22Rv1 (cell line): ENCODE measurements at regions not wholly inside any gene's neighbourhood (a gene's known extent, or its start where the extent isn't known, plus 50 kb on each side); places are given as distances from the start of the nearest gene placed in this dataset.
"Not testable (repeated sequence)": the region's sequence is repeated elsewhere in the genome, so short reads cannot be mapped to it uniquely, and the experiment has no call there.

ENCODE experiments used
- H3K27ac ChIP-seq: fragments of 450-650 bp; 2 replicates; pipeline ENCODE4 v1.5.1; 2017
- ZFX ChIP-seq: fragments of 450-650 bp; IDR thresholded peaks from 2 replicates; pipeline ENCODE4 v1.6.1; 2017; ENCODE audit warnings: antibody characterized with exemption, borderline replicate concordance
- TF ChIP-seq, protein P1 (sequence below): fragments of 450-650 bp; IDR thresholded peaks from 2 replicates; pipeline ENCODE4 v1.5.1; 2017; ENCODE audit warnings: mild to moderate bottlenecking

DNA sequence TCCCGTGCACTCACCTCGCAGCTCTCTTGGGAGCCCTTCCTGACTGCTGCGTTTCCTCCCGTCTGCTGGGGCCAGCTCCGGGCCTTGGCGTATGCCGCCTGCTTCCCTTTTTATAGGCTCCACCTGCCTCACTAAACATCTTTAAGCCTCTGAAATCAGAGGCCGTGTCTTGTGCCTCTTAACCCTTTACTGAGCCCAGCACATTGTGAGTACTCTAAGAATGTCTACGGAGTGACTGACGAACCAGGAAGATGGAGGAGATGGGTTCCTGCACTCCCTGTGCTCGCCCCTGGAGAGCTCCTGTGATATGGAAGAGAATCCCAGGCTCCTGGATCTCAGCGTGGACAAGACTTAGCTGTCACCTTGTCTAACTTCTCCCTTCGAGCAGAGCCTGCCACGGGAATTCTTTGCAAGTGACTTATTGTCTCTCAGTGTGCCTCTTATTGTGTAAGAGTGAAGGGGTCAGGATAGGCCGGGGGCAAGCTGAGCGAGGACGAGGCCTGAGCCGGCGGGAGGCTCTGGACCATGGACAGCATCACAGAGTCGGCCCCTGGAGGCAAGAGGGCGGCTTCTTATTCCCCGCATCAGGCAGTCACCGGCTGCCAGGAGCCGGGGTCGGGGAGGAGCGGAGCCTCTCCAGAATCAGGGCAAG, 70.9 kb upstream of the CCDC167 start:
- TF ChIP-seq ZFX: no peak
- TF ChIP-seq, protein P1, sequence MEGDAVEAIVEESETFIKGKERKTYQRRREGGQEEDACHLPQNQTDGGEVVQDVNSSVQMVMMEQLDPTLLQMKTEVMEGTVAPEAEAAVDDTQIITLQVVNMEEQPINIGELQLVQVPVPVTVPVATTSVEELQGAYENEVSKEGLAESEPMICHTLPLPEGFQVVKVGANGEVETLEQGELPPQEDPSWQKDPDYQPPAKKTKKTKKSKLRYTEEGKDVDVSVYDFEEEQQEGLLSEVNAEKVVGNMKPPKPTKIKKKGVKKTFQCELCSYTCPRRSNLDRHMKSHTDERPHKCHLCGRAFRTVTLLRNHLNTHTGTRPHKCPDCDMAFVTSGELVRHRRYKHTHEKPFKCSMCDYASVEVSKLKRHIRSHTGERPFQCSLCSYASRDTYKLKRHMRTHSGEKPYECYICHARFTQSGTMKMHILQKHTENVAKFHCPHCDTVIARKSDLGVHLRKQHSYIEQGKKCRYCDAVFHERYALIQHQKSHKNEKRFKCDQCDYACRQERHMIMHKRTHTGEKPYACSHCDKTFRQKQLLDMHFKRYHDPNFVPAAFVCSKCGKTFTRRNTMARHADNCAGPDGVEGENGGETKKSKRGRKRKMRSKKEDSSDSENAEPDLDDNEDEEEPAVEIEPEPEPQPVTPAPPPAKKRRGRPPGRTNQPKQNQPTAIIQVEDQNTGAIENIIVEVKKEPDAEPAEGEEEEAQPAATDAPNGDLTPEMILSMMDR: no peak
- no peak overlapping the region for H3K27ac ChIP-seq

DNA sequence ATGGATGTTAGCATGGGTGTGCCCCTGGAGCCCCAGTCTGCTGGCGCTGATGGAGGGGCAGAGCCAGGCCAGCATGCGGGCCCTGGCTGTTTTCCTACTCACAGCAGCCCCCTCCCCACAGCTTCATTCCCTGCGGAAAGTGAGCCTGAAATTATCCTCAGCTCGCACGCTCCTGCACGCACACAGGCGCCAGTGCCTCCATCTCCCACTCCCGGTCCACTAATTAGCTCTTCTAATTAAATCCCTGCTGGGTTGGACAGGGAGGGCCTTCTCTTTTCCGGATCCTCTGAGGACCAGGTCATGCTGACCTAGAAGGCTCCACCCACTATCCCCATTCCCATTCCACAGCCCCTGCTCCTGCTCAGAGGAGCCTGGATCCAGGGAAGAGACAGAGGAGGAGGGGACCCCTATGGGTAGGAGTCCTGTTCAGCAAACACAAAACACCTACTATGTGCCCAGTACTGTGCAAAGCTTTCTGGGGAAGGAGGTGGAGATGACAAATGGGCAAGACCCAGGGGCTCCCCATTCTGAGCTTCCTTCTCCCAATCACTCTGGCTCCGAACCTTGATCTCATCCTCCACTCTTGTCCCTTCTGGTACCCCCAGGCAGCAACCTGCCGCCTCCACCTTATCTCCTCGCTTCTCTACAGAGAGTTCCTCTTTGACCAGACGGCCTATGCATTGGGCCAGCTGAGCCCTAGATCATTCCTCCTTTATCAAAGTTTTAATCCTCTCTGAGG, 70.2 kb upstream of the CCDC167 start:
- TF ChIP-seq, protein P1: no peak
- H3K27ac ChIP-seq: no peak overlapping the region

DNA sequence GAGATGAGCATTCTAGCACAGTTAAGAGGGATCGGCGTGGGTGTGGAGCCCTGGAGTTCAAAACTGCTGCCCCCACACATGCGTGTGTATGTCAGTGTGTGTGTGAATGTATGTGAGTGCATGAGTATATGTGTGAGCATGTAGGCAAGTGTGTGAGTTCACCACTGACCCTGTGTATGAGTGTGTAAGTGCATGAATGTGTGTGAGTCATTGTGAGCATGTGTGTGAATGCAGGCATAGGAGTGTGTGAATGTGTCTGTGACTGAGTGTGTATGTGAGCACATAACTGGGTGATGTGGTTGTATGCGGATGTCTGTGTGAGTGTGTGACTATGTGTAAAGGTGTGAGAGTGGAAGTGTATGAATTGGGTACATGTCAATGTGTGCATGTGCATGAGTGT, 69.6 kb upstream of the CCDC167 start:
- no peak overlapping the region for H3K27ac ChIP-seq
- no peak for TF ChIP-seq ZFX
- TF ChIP-seq, protein P1: no peak

DNA sequence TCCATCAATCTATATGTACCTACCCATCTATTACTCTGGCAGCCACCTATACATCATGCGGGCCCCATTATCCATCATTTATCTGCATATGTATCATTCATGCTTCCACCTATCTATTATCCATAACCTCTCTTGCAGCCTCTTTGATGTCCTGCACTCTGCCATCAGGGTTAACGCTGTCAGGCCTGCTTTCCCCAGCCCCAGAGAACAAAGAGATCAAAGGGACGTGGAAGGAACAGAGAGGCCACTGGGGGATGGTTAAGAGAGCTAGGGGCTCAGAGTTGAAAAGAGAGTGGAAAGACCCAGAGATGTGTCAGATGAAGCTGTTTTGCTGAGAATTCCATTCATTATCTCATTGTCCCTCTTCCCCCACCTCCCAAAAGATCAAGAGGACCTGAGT, 67.3 kb upstream of the CCDC167 start:
- no peak overlapping the region for H3K27ac ChIP-seq
- TF ChIP-seq, protein P1: no peak
- no peak for TF ChIP-seq ZFX

DNA sequence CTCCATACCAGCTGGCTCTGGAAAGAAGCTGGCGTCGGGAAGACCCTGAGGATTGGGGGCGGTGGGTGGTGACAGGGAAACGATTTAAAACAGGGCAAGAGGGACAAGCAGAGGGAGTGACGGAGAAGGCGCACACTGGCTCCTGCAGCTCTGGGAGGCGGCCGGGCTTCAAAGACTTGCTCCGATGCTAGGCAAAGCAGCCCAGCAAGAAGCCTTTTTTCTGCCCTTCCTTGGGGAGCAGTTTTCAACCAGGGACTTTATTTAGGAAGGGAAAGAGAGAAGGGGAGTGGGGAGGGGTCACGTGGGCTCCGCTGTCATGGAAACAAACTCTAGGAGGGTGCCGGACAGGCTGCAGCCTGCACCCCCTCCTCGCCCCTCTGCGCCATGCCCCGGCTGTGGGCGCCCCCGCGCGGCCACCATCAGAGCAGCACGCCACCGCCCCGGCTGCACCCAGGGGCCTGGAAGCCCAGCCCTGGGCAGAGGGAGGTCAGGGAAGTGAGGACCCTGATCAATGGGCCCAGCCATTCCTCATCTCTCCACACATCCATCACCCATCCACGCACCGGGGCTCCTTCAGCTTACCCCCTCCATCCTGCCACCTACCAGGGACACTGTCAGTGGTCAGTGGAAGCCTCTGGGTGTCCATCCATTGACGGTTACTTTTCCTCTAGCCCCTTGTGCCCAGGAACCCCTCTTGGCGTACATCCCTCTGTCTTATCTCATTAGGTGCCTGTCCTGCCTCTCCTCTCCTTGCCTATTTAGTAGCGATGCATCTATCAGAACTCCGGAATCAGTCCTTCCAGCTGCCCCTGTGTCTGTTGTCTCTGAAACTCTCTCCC, 66.6 kb upstream of the CCDC167 start:
- TF ChIP-seq ZFX: no peak
- TF ChIP-seq, protein P1: peak; percentile 95
- H3K27ac ChIP-seq: no peak overlapping the region

DNA sequence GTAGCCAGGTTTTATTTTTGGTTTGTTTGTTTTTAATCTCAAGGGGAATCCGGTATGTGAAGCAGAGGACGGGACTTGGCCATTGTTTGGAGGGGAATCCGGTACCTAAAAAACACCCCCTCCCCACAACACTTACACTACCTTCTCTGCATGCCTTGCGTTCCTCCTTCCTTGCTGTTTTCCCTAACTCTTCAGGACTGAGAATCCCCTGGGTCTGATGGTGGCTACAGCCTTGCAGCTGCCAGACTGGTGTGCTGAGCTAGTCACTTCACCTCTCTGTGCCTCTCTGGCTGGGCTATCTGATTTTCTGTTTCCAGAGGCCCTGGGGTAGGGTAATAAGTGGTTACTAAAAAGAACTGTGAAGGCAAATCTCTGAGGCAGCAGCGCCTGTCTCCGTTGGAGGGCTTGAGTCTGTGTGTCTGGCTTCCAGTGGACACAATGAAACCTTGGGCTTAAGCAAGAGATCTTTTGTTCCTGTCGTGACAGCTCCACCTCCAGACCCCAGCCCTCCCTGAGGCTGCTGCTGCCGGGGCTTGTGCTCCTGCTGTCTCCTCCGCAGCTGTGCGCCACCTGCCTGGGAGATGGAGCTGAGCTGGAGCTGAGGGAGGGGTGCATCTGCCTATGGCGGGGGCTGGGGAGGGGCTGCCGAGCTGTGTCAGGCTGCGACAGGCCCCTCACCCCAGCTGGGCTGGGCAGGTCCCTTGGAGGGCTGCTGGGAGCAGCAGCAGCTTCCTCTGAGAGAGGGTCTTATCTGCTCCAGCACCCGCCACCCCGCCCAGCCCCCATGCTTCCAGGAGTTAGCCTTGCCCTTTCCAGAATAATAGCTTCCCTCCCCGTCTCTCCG, 65.8 kb upstream of the CCDC167 start:
- TF ChIP-seq ZFX: no peak
- TF ChIP-seq, protein P1: no peak
- no peak overlapping the region for H3K27ac ChIP-seq

DNA sequence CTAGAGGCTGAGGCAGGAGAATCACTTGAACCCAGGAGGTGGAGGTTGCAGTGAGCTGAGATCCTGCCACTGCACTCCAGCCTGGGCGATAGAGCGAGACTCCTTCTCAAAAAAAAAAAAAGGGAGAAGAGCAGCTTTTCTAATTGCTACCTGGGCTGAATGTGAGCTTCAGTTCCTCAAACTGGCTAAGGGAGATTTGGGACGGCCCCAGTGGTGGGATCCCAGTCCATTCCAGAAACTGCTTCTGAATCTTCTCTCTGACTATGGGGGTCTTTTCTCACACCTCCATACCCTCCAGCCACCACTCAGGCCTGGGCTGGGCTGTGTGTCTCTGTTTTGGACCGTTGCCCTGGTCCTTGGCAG, 63.2 kb upstream of the CCDC167 start:
- not testable (repeated sequence) for H3K27ac ChIP-seq
